ENCODE measurements at regions not wholly inside any gene's neighbourhood (a gene's known extent, or its start where the extent isn't known, plus 50 kb on each side); places are given as distances from the start of the nearest gene placed in this dataset.

DNA sequence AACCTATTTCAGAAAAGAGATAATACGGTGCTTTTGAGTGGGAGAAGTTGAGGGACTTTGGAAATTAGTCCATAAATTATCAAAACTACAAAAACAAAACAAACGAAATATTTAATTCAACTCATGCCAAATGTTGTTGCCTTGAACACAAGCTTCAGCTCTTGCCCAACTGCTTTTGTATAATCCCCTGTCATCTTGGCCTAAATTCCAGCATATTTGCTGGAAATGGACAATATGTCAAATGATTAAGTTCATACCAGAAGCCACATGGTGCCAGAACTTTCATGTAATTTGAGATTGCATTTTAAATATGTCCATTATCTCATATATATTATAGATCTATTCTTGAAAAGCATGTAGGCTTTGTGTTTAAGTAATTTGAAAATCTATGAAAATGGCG lies 373.7 kb upstream of the SLITRK6 start:
- TF ChIP-seq CTCF (IDR thresholded peaks at IDR 0.05; ENCODE audit: low read depth, low read length, missing control alignments) = no peak
- no peak overlapping the region for H3K4me3 ChIP-seq (ENCODE audit: low read depth, low read length)
- H3K27ac ChIP-seq = no peak overlapping the region
- in situ Hi-C loops (cut with HindIII; ENCODE audit: low pct_ligation_motif_present, low sequenced_read_pairs) = no loop called here
- no peaks in the 10 kb centered on the region for H3K36me3 ChIP-seq (replicated peaks)
- DNase-seq = no peak
- no peaks in the 10 kb centered on the region for H3K27me3 ChIP-seq (replicated peaks)

DNA sequence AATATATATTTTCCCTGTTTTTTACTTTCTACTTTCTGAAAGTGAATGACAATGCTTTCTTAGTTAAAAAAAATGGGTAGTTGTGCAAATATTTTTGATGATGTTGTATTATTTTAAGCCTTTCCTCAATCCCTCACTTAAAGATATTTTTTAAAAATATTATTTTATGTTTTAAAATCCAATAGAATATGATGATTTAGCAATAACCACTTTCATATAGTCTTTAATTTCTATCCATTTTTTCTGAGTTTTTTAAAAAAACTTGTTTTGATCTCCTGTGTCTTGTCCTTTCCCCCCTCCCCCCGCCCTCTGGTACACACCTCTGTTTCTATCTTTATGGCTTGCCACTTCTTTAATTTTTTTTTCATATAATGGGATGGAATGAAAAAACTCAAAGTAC lies 362.0 kb upstream of the SLITRK6 start:
- TF ChIP-seq CTCF (IDR thresholded peaks at IDR 0.05; ENCODE audit: low read depth, low read length, missing control alignments) = no peak
- Histone ChIP-seq H3K36me3 (replicated peaks) (no peaks in the 10 kb centered on the region), H3K4me3 (ENCODE audit: low read depth, low read length) (no peak overlapping the region), H3K27ac (no peak overlapping the region), H3K27me3 (replicated peaks) (no peaks in the 10 kb centered on the region)
- in situ Hi-C loops (cut with HindIII; ENCODE audit: low pct_ligation_motif_present, low sequenced_read_pairs) = no loop called here
- DNase-seq = no peak

GRCh38 chr13:86155756-86156155 lies 356.5 kb upstream of the SLITRK6 start:
- in situ Hi-C loops (cut with HindIII; ENCODE audit: low pct_ligation_motif_present, low sequenced_read_pairs) = no loop called here
- no peaks in the 10 kb centered on the region for H3K27me3 ChIP-seq (replicated peaks)
- TF ChIP-seq CTCF (IDR thresholded peaks at IDR 0.05; ENCODE audit: low read depth, low read length, missing control alignments) = no peak
- H3K27ac ChIP-seq = no peak overlapping the region
- H3K36me3 ChIP-seq (replicated peaks) = no peaks in the 10 kb centered on the region
- H3K4me3 ChIP-seq (ENCODE audit: low read depth, low read length) = no peak overlapping the region
- no peak for DNase-seq

GRCh38 chr13:86142080-86142479 lies 342.9 kb upstream of the SLITRK6 start:
- TF ChIP-seq CTCF (IDR thresholded peaks at IDR 0.05; ENCODE audit: low read depth, low read length, missing control alignments) = no peak
- in situ Hi-C loops (cut with HindIII; ENCODE audit: low pct_ligation_motif_present, low sequenced_read_pairs) = no loop called here
- Histone ChIP-seq H3K36me3 (replicated peaks) (no peaks in the 10 kb centered on the region), H3K27ac (no peak overlapping the region), H3K27me3 (replicated peaks) (no peaks in the 10 kb centered on the region), H3K4me3 (ENCODE audit: low read depth, low read length) (no peak overlapping the region)
- no peak for DNase-seq

GRCh38 chr13:86135856-86136255 lies 336.6 kb upstream of the SLITRK6 start:
- no peaks in the 10 kb centered on the region for H3K27me3 ChIP-seq (replicated peaks)
- in situ Hi-C loops (cut with HindIII; ENCODE audit: low pct_ligation_motif_present, low sequenced_read_pairs) = no loop called here
- no peak overlapping the region for H3K4me3 ChIP-seq (ENCODE audit: low read depth, low read length)
- DNase-seq = no peak
- H3K27ac ChIP-seq = no peak overlapping the region
- no peaks in the 10 kb centered on the region for H3K36me3 ChIP-seq (replicated peaks)
- TF ChIP-seq CTCF (IDR thresholded peaks at IDR 0.05; ENCODE audit: low read depth, low read length, missing control alignments) = no peak

DNA sequence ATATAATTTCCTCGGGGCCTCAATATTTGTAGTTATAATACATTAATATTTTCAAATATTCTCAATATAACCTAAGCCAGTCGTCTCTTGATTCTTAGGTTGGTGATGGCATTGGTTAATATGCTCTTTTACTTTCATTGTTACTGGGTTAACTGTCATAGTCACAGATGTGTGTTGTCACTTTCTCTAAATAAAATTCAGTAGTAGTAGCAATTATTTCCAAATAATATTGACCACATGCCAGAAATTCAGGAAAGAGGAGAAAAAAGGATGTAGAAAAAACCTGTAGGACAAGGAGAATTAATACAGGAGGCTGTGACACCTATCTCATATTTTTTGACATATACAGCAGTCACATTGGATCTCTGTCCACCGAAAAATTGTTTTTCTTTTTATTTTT lies 322.7 kb upstream of the SLITRK6 start:
- Histone ChIP-seq H3K4me3 (ENCODE audit: low read depth, low read length) (no peak overlapping the region), H3K36me3 (replicated peaks) (no peaks in the 10 kb centered on the region), H3K27ac (no peak overlapping the region), H3K27me3 (replicated peaks) (no peaks in the 10 kb centered on the region)
- in situ Hi-C loops (cut with HindIII; ENCODE audit: low pct_ligation_motif_present, low sequenced_read_pairs) = no loop called here
- TF ChIP-seq CTCF (IDR thresholded peaks at IDR 0.05; ENCODE audit: low read depth, low read length, missing control alignments) = no peak
- DNase-seq = no peak
